ENCODE measurements at regions not wholly inside any gene's neighbourhood (a gene's known extent, or its start where the extent isn't known, plus 50 kb on each side); places are given as distances from the start of the nearest gene placed in this dataset.

GRCh38 chr9:81852820-81853219, 75.4 kb upstream of the SPATA31D4 start:
- no peaks in the 10 kb centered on the region for H3K4me1 ChIP-seq (ENCODE audit: insufficient read depth, low read length, poor library complexity, severe bottlenecking)
- H3K27me3 ChIP-seq (replicated peaks; ENCODE audit: insufficient read depth, low read depth, low read length, poor library complexity): no peaks in the 10 kb centered on the region
- POLR2A ChIA-PET (ENCODE audit: low non-redundant PET): no interaction called here
- intact Hi-C loops (cut with micrococcal nuclease; ENCODE audit: unreplicated experiment): no loop called here
- no TSS peak for BruUV-seq (replicated peaks)
- no peak for TF ChIP-seq EZH2 (IDR thresholded peaks at IDR 0.05; ENCODE audit: borderline replicate concordance, low read depth, low read length, poor library complexity, severe bottlenecking)
- TF ChIP-seq, protein P1, sequence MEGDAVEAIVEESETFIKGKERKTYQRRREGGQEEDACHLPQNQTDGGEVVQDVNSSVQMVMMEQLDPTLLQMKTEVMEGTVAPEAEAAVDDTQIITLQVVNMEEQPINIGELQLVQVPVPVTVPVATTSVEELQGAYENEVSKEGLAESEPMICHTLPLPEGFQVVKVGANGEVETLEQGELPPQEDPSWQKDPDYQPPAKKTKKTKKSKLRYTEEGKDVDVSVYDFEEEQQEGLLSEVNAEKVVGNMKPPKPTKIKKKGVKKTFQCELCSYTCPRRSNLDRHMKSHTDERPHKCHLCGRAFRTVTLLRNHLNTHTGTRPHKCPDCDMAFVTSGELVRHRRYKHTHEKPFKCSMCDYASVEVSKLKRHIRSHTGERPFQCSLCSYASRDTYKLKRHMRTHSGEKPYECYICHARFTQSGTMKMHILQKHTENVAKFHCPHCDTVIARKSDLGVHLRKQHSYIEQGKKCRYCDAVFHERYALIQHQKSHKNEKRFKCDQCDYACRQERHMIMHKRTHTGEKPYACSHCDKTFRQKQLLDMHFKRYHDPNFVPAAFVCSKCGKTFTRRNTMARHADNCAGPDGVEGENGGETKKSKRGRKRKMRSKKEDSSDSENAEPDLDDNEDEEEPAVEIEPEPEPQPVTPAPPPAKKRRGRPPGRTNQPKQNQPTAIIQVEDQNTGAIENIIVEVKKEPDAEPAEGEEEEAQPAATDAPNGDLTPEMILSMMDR (conservative IDR thresholded peaks at IDR 0.05; ENCODE audit: low read depth, low read length): no peak
- H3K27ac ChIP-seq (ENCODE audit: low read depth, low read length, poor library complexity, severe bottlenecking): no peak overlapping the region
- H3K9me3 ChIP-seq (ENCODE audit: low read depth, low read length, poor library complexity, severe bottlenecking): no peaks in the 10 kb centered on the region
- CTCF ChIA-PET: no interaction called here
- DNase-seq (ENCODE audit: low spot score): no peak
- H3K36me3 ChIP-seq (ENCODE audit: insufficient read depth, low read length, poor library complexity, severe bottlenecking): no peaks in the 10 kb centered on the region
- no peak overlapping the region for H3K4me3 ChIP-seq (ENCODE audit: low read depth, low read length, poor library complexity, severe bottlenecking)

GRCh38 chr9:81855538-81855937, 72.7 kb upstream of the SPATA31D4 start:
- CTCF ChIA-PET: no interaction called here
- DNase-seq (ENCODE audit: low spot score): no peak

GRCh38 chr9:81858657-81859430, 69.4 kb upstream of the SPATA31D4 start:
- ChIA-PET CTCF (no interaction called here), POLR2A (ENCODE audit: low non-redundant PET) (no interaction called here)
- BruUV-seq (replicated peaks): no TSS peak
- Histone ChIP-seq H3K27ac (ENCODE audit: low read depth, low read length, poor library complexity, severe bottlenecking) (no peak overlapping the region), H3K9me3 (ENCODE audit: low read depth, low read length, poor library complexity, severe bottlenecking) (no peaks in the 10 kb centered on the region), H3K36me3 (ENCODE audit: insufficient read depth, low read length, poor library complexity, severe bottlenecking) (no peaks in the 10 kb centered on the region), H3K4me1 (ENCODE audit: insufficient read depth, low read length, poor library complexity, severe bottlenecking) (no peaks in the 10 kb centered on the region), H3K4me3 (ENCODE audit: low read depth, low read length, poor library complexity, severe bottlenecking) (no peak overlapping the region), H3K27me3 (replicated peaks; ENCODE audit: insufficient read depth, low read depth, low read length, poor library complexity) (no peaks in the 10 kb centered on the region)
- TF ChIP-seq EZH2 (IDR thresholded peaks at IDR 0.05; ENCODE audit: borderline replicate concordance, low read depth, low read length, poor library complexity, severe bottlenecking): no peak
- TF ChIP-seq, protein P1 (conservative IDR thresholded peaks at IDR 0.05; ENCODE audit: low read depth, low read length): no peak
- no peak for DNase-seq (ENCODE audit: low spot score)
- intact Hi-C loops (cut with micrococcal nuclease; ENCODE audit: unreplicated experiment): no loop called here

More at GRCh38 chr9:81855538-81855937, 72.7 kb upstream of the SPATA31D4 start:
- POLR2A ChIA-PET (ENCODE audit: low non-redundant PET): no interaction called here
- Histone ChIP-seq H3K36me3 (ENCODE audit: insufficient read depth, low read length, poor library complexity, severe bottlenecking) (no peaks in the 10 kb centered on the region), H3K27me3 (replicated peaks; ENCODE audit: insufficient read depth, low read depth, low read length, poor library complexity) (no peaks in the 10 kb centered on the region), H3K4me1 (ENCODE audit: insufficient read depth, low read length, poor library complexity, severe bottlenecking) (no peaks in the 10 kb centered on the region), H3K4me3 (ENCODE audit: low read depth, low read length, poor library complexity, severe bottlenecking) (no peak overlapping the region), H3K27ac (ENCODE audit: low read depth, low read length, poor library complexity, severe bottlenecking) (no peak overlapping the region), H3K9me3 (ENCODE audit: low read depth, low read length, poor library complexity, severe bottlenecking) (no peaks in the 10 kb centered on the region)
- intact Hi-C loops (cut with micrococcal nuclease; ENCODE audit: unreplicated experiment): no loop called here
- TF ChIP-seq EZH2 (IDR thresholded peaks at IDR 0.05; ENCODE audit: borderline replicate concordance, low read depth, low read length, poor library complexity, severe bottlenecking): no peak
- TF ChIP-seq, protein P1 (conservative IDR thresholded peaks at IDR 0.05; ENCODE audit: low read depth, low read length): no peak
- no TSS peak for BruUV-seq (replicated peaks)
